H1 (cell line): ENCODE measurements at regions not wholly inside any gene's neighbourhood (a gene's known extent, or its start where the extent isn't known, plus 50 kb on each side); places are given as distances from the start of the nearest gene placed in this dataset.

ENCODE experiments used
- CTCF ChIA-PET: fragments of 300-600 bp; sonication (Branson Sonifier 250); formaldehyde crosslinking; loops from one replicate; lab custom pipeline; 2021; ENCODE audit not compliant: partially characterized antibody; lab: Charles Lee
- POLR2A ChIA-PET: fragments of 300-600 bp; sonication (Branson Sonifier 250); formaldehyde crosslinking; loops from one replicate; lab custom pipeline; 2021; ENCODE audit warnings: inconsistent platforms; ENCODE audit not compliant: partially characterized antibody; lab: Charles Lee
- DNase-seq, 2 experiments: peaks; one replicate each; pipeline versions ENCODE4 v3.0.0 to v3.0.0-alpha.2; 2010 to 2022; ENCODE audit warnings: low spot score in 2 of 2, low read depth in 1 of 2, mixed read lengths in 1 of 2
- FAIRE-seq: peaks from 2 replicates; lab custom pipeline; 2011; peaks lifted over from hg19 to GRCh38; lab: Jason Lieb, UNC
- H2AFZ ChIP-seq: 2 replicates; pipeline ENCODE4 v1.8.1; 2012; ENCODE audit warnings: low read length, inconsistent platforms
- H2AK5ac ChIP-seq: 2 replicates; pipeline ENCODE4 v1.6.1; 2013; ENCODE audit warnings: low read depth, low read length
- H2BK120ac ChIP-seq: replicated peaks from 2 replicates; pipeline ENCODE3; 2013; ENCODE audit warnings: low read depth, low read length, inconsistent platforms
- H2BK12ac ChIP-seq: 2 replicates; pipeline ENCODE4 v1.6.1; 2013; ENCODE audit warnings: low read depth, low read length
- H2BK15ac ChIP-seq: 2 replicates; pipeline ENCODE4 v1.6.1; 2013; ENCODE audit warnings: low read length
- H2BK20ac ChIP-seq: 2 replicates; pipeline ENCODE4 v1.6.1; 2013; ENCODE audit warnings: low read length
- H2BK5ac ChIP-seq: 2 replicates; pipeline ENCODE4 v1.6.1; 2013; ENCODE audit warnings: low read depth, low read length
- H3K14ac ChIP-seq: 2 replicates; pipeline ENCODE4 v1.6.1; 2013; ENCODE audit warnings: inconsistent platforms; ENCODE audit not compliant: insufficient read length
- H3K18ac ChIP-seq: 2 replicates; pipeline ENCODE4 v1.6.1; 2013; ENCODE audit warnings: low read length; ENCODE audit errors: extremely low read depth
- H3K23ac ChIP-seq: 2 replicates; pipeline ENCODE4 v1.6.1; 2013; ENCODE audit warnings: inconsistent platforms; ENCODE audit not compliant: insufficient read length
- H3K23me2 ChIP-seq: 2 replicates; pipeline ENCODE4 v1.6.1; 2013; ENCODE audit warnings: low read depth, low read length
- H3K27ac ChIP-seq: 2 replicates; pipeline ENCODE4 v1.6.1; 2011; ENCODE audit warnings: low read depth, low read length, inconsistent platforms
- H3K27me3 ChIP-seq, 4 experiments: replicated peaks in 1 of 4; 1 replicate in 1 of 4; 2 replicates in 3 of 4; pipeline versions ENCODE4 v1.6.1 to v1.8.1; 2011 to 2013; ENCODE audit warnings: low read length in 3 of 4, mild to moderate bottlenecking in 3 of 4, inconsistent platforms in 2 of 4, mixed read lengths in 2 of 4, moderate library complexity in 1 of 4; ENCODE audit not compliant: control insufficient read depth in 3 of 4, insufficient read depth in 3 of 4; ENCODE audit errors: extremely low read depth in 1 of 4
- H3K36me3 ChIP-seq, 4 experiments: 2 replicates each; pipeline versions ENCODE4 v1.6.1 to v1.8.1; 2011 to 2013; ENCODE audit warnings: mild to moderate bottlenecking in 4 of 4, low read length in 3 of 4, moderate library complexity in 2 of 4, control low read depth in 1 of 4, inconsistent platforms in 1 of 4; ENCODE audit not compliant: insufficient read depth in 4 of 4, control insufficient read depth in 2 of 4
- H3K4ac ChIP-seq: replicated peaks from 2 replicates; pipeline ENCODE3; 2013; ENCODE audit warnings: low read length, low read depth, mixed read lengths, inconsistent platforms; ENCODE audit not compliant: insufficient read length
- H3K4me1 ChIP-seq, 4 experiments: replicated peaks in 1 of 4; 1 replicate in 1 of 4; 2 replicates in 3 of 4; pipeline versions ENCODE4 v1.6.1 to v1.8.1; 2011 to 2013; ENCODE audit warnings: low read length in 3 of 4, inconsistent platforms in 2 of 4, mixed read lengths in 1 of 4; ENCODE audit not compliant: insufficient read depth in 4 of 4, control insufficient read depth in 3 of 4
- H3K4me2 ChIP-seq, 2 experiments: 2 replicates each; pipeline versions ENCODE4 v1.6.1 to v1.8.1; 2011 to 2013; ENCODE audit warnings: low read depth in 2 of 2, low read length in 2 of 2, control low read depth in 1 of 2, inconsistent platforms in 1 of 2, mild to moderate bottlenecking in 1 of 2; ENCODE audit not compliant: insufficient read depth in 1 of 2
- H3K4me3 ChIP-seq, 4 experiments: fragments of 200-600, 300-600 bp in 1 of 4; sonication (generic), shearing (Covaris generic), sonication (Bioruptor Twin) in 1 of 4; 2 replicates each; pipeline versions ENCODE4 v1.5.1 to v1.8.1; 2011 to 2016; ENCODE audit warnings: low read length in 4 of 4, low read depth in 3 of 4, control low read depth in 2 of 4, inconsistent platforms in 2 of 4, mild to moderate bottlenecking in 2 of 4, mixed read lengths in 1 of 4, moderate library complexity in 1 of 4; ENCODE audit not compliant: insufficient read depth in 2 of 4; ENCODE audit errors: extremely low read depth in 1 of 4
- H3K56ac ChIP-seq: replicated peaks from 2 replicates; pipeline ENCODE3; 2013; ENCODE audit warnings: low read depth, mild to moderate bottlenecking, mixed read lengths, low read length, inconsistent platforms; ENCODE audit not compliant: insufficient read length
- H3K79me1 ChIP-seq: 2 replicates; pipeline ENCODE4 v1.6.1; 2013; ENCODE audit warnings: low read depth, low read length, control low read depth
- H3K79me2 ChIP-seq, 2 experiments: 2 replicates each; pipeline versions ENCODE4 v1.6.1 to v1.8.1; 2012 to 2013; ENCODE audit warnings: low read length in 2 of 2, mild to moderate bottlenecking in 2 of 2, inconsistent platforms in 1 of 2; ENCODE audit not compliant: insufficient read depth in 2 of 2, control insufficient read depth in 1 of 2
- H3K9ac ChIP-seq, 4 experiments: replicated peaks in 1 of 4; 1 replicate in 1 of 4; 2 replicates in 3 of 4; pipeline versions ENCODE4 v1.6.1 to v1.8.1; 2011 to 2013; ENCODE audit warnings: low read depth in 3 of 4, low read length in 3 of 4, control low read depth in 2 of 4, mild to moderate bottlenecking in 2 of 4, moderate library complexity in 2 of 4, inconsistent platforms in 1 of 4; ENCODE audit errors: extremely low read depth in 1 of 4
- H3K9me3 ChIP-seq, 2 experiments: 2 replicates each; pipeline versions ENCODE4 v1.6.1 to v1.8.1; 2012 to 2013; ENCODE audit warnings: mild to moderate bottlenecking in 2 of 2, moderate library complexity in 2 of 2, control low read depth in 1 of 2, inconsistent platforms in 1 of 2, low read depth in 1 of 2, low read length in 1 of 2, mixed read lengths in 1 of 2; ENCODE audit not compliant: insufficient read depth in 2 of 2
- H4K20me1 ChIP-seq, 2 experiments: replicated peaks in 1 of 2; 2 replicates each; pipeline versions ENCODE3 to v1.8.1; 2011 to 2013; ENCODE audit warnings: inconsistent platforms in 2 of 2, low read length in 2 of 2, mild to moderate bottlenecking in 1 of 2; ENCODE audit not compliant: insufficient read depth in 2 of 2, control insufficient read depth in 1 of 2
- H4K5ac ChIP-seq: 2 replicates; pipeline ENCODE4 v1.6.1; 2013; ENCODE audit warnings: low read length, low read depth, mixed read lengths, inconsistent platforms; ENCODE audit not compliant: insufficient read length
- H4K8ac ChIP-seq: 2 replicates; pipeline ENCODE4 v1.8.0; 2013; ENCODE audit warnings: mild to moderate bottlenecking, moderate library complexity, low read length, inconsistent platforms; ENCODE audit not compliant: insufficient read depth; ENCODE audit errors: extremely low read depth
- H4K91ac ChIP-seq: replicated peaks from 2 replicates; pipeline ENCODE3; 2013; ENCODE audit warnings: low read length, mixed read lengths, inconsistent platforms; ENCODE audit not compliant: insufficient read length
- ATF3 ChIP-seq: IDR thresholded peaks from 2 replicates; pipeline ENCODE4 v1.6.1; 2011; ENCODE audit warnings: low read depth, mild to moderate bottlenecking, low read length; ENCODE audit not compliant: insufficient read depth
- BACH1 ChIP-seq: IDR thresholded peaks from 2 replicates; pipeline ENCODE4 v1.6.1; 2012; ENCODE audit warnings: low read length, improper control_type of control experiment
- BRCA1 ChIP-seq: IDR thresholded peaks from 2 replicates; pipeline ENCODE4 v1.6.1; 2012; ENCODE audit warnings: low read depth, low read length, improper control_type of control experiment
- CBX5 ChIP-seq: fragments of 300-800, 300-1000 bp; sonication (generic); IDR thresholded peaks from 2 replicates; pipeline ENCODE4 v1.7.1; 2016; ENCODE audit warnings: antibody characterized with exemption, low read length, low read depth
- CHD1 ChIP-seq: IDR thresholded peaks from 2 replicates; pipeline ENCODE4 v1.6.1; 2012; ENCODE audit warnings: low read depth, low read length, improper control_type of control experiment
- GABPA ChIP-seq: IDR thresholded peaks from 2 replicates; pipeline ENCODE4 v1.6.1; 2011; ENCODE audit warnings: mild to moderate bottlenecking, low read length, moderate library complexity, borderline replicate concordance; ENCODE audit not compliant: insufficient read depth
- KDM1A ChIP-seq: fragments of 200-600, 300-600 bp; sonication (generic); IDR thresholded peaks from 2 replicates; pipeline ENCODE4 v1.7.1; 2016; ENCODE audit warnings: mild to moderate bottlenecking, low read length, borderline replicate concordance
- KDM5A ChIP-seq: fragments of 200-600 bp; IDR thresholded peaks from 2 replicates; pipeline ENCODE4 v1.7.1; 2012; ENCODE audit warnings: mild to moderate bottlenecking, low read length, inconsistent platforms, mixed read lengths
- RXRA ChIP-seq: IDR thresholded peaks from 2 replicates; pipeline ENCODE4 v1.6.1; 2011; ENCODE audit warnings: low read depth, mild to moderate bottlenecking, low read length, moderate library complexity; ENCODE audit not compliant: insufficient read depth
- SIRT6 ChIP-seq: IDR thresholded peaks from one replicate; pipeline ENCODE4 v1.7.1; 2012; ENCODE audit warnings: low read length, inconsistent platforms
- SP4 ChIP-seq: IDR thresholded peaks from 2 replicates; pipeline ENCODE4 v1.6.1; 2012; ENCODE audit warnings: low read length, inconsistent platforms
- YY1 ChIP-seq: IDR thresholded peaks from 2 replicates; pipeline ENCODE4 v1.6.1; 2011; ENCODE audit warnings: low read depth, mild to moderate bottlenecking, low read length
- ZNF274 ChIP-seq: IDR thresholded peaks from 2 replicates; pipeline ENCODE4 v1.7.0; 2012; ENCODE audit warnings: low read length, borderline replicate concordance; ENCODE audit errors: extremely low read depth
- WGBS, 2 experiments: shearing (Covaris generic) in 1 of 2; methylation state at CpG; one replicate each; pipeline versions ENCODE4 v1.1.6 to v1.1.7; 2013 to 2015; ENCODE audit warnings: low lambda C conversion rate in 2 of 2, mixed read lengths in 2 of 2, inconsistent platforms in 1 of 2, low coverage in 1 of 2, missing lambda C conversion rate in 1 of 2; ENCODE audit not compliant: insufficient replicate concordance in 2 of 2, insufficient coverage in 1 of 2, insufficient read length in 1 of 2; ENCODE audit errors: extremely low coverage in 1 of 2, missing lambda C conversion rate in 1 of 2; 5-methylcytosine and 5-hydroxymethylcytosine counted together

- Histone ChIP-seq H2AK5ac (no peak overlapping the region), H2AFZ (no peak overlapping the region), H3K27me3 (no peaks in the 10 kb centered on the region), H3K14ac (no peak overlapping the region), H4K8ac (no peak overlapping the region; the same call in 1 of the 2 replicates), H2BK20ac (no peak overlapping the region), H3K9me3 (no peaks in the 10 kb centered on the region), H3K23ac (no peak overlapping the region), H3K4me3 (no peak overlapping the region), H4K5ac (no peak overlapping the region), H3K4me1 (0 out of 7 replicates have a peak, but pooled peaks cover 0 to 2% (median 0%) of the 10 kb centered on the region in 4 experiments), H4K91ac (no peak overlapping the region), H2BK5ac (no peak overlapping the region), H2BK15ac (no peak overlapping the region), H3K79me1 (no peaks in the 10 kb centered on the region), H3K36me3 (no peaks in the 10 kb centered on the region), H4K20me1 (no peaks in the 10 kb centered on the region), H3K9ac (no peak overlapping the region), H2BK12ac (no peak overlapping the region), H3K27ac (no peak overlapping the region), H3K4ac (no peak overlapping the region), H3K4me2 (no peak overlapping the region), H2BK120ac (no peak overlapping the region), H3K23me2 (no peaks in the 10 kb centered on the region; the same call in 1 of the 2 replicates), H3K18ac (no peak overlapping the region), H3K56ac (no peak overlapping the region), H3K79me2 (no peaks in the 10 kb centered on the region)
- POLR2A ChIA-PET: no interaction called here
- no peak for TF ChIP-seq KDM5A
- no peak for TF ChIP-seq BACH1
- TF ChIP-seq SP4: no peak
- no peak for TF ChIP-seq RXRA
- TF ChIP-seq SIRT6: no peak
- TF ChIP-seq KDM1A: no peak
- no peak for TF ChIP-seq YY1
- no peak for TF ChIP-seq CHD1
- no peak for TF ChIP-seq GABPA
- TF ChIP-seq ATF3: no peak
- no peak for TF ChIP-seq ZNF274
- TF ChIP-seq CBX5: no peak
- no peak for TF ChIP-seq BRCA1
- WGBS, 2 experiments: 95% methylated on average over 8 of the region's 8 CpGs; no CpG with 5 or more reads in 1 of the 2 experiments
- no peak for DNase-seq
- CTCF ChIA-PET: interaction anchor here (1.5 kb wide), 1 partner anchor 31 kb away, joined by 3 read pairs; no protein-coding TSS in a partner anchor
- FAIRE-seq: no peak
Measured at GRCh38 chr2:23065936-23066335, 319.0 kb upstream of the KLHL29 start.
